T-helper 1 cell treated with Interleukin-12 subunit alpha and Interleukin-12 subunit beta and Interleukin-4 antibody, amounts not matched to agents 30 ng/mL and 1 ng/mL, for 36 hours (primary cell): ENCODE measurements at regions not wholly inside any gene's neighbourhood (a gene's known extent, or its start where the extent isn't known, plus 50 kb on each side); places are given as distances from the start of the nearest gene placed in this dataset.

Source experiments
- intact Hi-C: fragments of 100-400 bp; cut with micrococcal nuclease; formaldehyde crosslinking; loops from one replicate; pipeline ENCODE4 v1.15.1; 2024

DNA sequence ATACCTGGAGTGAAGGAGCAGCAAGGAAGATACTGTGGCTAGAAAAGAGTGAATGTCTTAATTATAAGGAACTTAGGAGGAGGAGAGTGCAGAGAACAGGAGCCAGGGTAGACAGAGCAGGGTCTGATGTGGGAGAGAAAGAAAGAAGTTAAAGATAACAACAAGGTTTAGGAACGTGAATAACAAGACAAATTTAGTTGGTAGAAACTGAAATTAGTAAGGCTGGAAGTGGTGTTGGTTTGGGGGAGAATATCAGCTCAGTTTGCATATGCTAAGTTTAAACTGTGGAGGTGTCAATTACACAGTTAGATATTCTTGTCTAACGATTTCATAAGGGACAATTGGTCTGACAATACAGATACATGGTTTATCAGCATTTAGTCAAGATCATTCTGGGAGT, 1123.7 kb upstream of the PABPC4L start:
- intact Hi-C loops: no loop called here

DNA sequence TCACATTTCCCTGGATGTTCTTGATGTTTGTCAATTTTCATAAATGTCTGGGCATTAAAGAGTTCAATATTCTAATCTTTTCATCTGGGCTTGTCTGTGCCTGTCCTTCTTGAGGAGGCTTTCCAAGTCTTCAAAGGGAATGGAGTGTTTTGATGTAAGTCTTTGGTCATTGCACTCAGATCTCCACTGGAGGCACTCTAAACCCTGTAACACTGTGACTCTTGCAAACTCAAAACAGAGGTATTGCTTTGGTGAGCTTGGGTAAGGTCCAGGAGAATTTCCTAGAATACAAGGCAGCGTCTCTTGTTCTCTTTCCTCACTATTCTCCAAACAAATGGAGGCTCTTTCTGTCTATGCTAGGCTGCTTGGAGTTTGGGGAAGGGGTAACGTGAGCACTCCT, 1118.1 kb upstream of the PABPC4L start:
- intact Hi-C loops: no loop called here

DNA sequence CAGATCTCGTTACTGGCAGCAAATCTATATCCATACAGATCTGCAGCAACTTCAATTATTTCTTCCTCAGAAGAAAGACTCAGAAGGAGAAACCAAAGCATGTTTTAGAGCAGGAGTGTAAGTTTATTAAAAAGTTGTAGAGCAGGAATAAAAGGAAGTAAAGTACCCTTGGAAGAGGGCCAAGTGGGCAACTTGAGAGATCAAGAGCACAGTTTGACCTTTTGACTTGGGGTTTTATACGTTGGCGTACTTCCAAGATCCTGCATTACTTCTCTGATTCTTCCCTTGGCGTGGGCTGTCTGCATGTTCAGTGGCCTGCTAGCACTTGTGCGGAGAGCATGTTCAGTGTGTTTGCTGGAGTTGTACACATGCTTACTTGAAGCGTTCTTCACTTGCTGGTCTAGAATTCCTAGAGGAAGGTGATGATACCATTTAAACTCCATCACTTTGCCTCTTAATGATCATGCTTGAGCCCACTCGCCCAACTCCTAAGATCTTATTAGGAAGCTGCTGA, 1114.7 kb upstream of the PABPC4L start:
- intact Hi-C loops: no loop called here

DNA sequence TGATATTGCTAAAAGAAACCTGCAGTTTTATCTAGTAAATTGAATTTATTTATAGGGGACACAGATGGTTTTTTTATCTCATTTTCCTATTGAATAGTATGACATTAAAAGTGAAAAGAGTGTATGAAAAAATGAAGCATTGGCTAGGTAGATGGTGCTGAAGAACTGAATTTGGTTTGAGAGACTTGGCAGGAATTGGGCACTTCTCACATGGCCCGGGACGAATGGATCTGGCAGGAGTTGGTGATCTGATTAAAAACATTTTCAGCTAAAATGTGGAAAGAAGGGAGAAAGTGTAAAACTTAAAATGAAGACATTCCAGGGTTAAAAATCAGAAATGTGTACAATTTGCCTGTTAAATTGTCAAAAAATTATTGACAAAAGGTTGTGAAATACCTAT, 1088.5 kb upstream of the PABPC4L start:
- intact Hi-C loops: no loop called here

DNA sequence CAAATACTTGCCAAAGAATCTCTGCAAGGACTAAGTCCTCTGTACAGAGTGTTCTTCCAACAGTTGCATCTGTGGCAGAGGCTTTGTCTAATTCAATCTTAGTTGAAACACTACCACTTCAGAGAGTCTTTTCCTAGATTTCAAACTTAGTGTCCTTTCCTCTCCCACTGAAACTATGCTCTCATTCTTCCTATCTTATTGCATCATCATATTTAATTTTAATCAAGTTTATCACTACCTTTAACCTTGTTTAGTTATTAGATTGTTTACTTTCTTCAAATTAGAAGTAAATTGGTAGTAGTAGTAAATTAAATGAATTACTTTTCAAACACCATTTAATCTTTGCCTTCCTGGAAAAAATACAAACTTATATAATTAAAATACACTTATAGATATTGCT, 1082.3 kb upstream of the PABPC4L start:
- intact Hi-C loops: no loop called here

DNA sequence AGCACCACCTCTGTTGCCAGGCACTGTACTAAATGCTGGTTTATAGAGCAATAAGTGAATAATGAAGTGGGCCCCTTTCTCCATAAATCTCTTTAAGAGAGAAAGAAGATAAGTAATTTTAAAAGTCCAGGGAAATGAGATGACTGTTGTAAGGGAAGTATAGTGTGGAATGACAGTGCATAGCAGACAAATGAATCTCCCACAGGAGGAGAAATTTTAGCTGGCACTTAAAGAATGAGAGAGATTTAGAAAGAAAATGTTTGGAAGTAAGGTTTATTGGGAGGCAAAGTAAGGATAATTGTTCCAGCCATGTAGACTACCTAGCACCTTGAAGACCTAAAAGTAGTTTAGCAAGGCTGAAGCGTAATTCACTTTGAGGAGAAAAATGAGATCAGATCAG, 1081.1 kb upstream of the PABPC4L start:
- intact Hi-C loops: no loop called here

DNA sequence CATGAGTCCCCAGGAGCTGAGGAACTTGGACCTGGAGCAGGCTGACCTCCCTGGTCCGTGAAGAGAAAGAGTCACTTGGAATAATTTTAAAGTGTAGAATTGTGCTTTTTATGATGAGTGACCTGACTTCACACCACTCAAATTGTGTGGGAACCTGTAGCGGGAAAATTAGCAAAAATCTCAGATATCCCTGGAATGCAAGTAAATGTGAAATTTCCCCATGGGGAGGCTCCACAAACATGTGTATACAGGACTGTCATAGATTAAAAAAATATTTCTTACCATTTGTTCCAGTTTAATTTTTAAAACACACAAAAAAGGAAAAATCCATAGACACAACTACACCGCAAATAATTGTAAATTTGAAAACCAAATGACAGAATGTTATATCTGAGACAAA, 1079.6 kb upstream of the PABPC4L start:
- intact Hi-C loops: no loop called here

DNA sequence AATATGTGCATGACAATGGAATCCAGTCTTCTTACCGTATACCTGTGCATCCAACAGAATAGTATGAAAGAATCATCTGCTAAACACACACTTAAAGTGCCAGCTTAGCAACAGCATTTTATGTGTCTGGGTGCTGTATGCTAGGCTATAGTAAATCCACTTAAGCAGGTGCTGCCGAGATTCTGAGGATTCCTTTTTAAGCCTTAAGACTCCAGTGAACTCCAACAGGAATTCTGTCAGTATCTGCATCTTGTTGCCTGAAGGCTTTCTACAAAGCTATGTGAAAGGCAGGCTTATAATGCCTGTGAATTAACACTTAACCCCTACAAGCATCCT, 1076.4 kb upstream of the PABPC4L start:
- intact Hi-C loops: no loop called here

DNA sequence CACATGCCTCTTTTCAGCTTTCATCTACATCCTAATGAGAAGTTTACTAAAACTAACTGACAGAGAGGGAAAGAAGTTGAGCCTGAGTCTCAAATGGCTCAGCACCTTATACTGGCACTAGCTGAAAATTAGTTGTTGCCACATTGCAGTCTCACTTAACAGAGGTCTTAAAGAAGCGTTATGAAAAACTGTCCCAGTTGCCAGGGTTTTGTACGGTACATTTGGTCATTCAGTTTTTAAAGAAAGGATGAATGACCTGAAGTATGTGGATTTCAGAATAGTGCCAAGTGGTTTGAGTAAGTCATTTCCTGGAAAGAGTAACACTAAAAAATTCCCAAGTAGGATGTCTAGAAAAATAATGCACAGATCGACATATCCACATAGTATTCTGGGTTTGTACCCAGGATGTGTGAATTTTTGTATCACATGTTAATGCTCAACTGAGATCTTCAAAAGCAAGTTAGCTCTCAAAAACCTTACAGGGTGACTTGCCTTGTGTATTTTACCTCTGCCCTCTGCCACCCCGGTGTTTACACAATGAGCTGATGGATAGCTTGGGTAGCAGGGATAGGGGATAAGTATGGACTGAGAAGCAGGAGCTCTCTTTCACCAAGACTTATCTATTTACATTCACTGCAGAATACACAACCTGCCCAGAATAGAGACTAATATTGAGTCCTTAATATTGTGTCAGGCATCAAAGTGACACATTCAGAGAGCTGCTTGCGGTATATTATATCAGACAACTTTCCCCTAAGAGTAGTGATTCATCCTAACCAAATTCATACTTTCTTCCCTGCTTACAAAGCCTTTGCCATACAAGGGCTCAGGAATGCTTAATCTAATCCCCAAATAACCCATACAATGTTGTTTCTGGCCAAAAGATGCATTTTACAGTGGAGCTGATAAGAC, 1075.7 kb upstream of the PABPC4L start:
- intact Hi-C loops: no loop called here

DNA sequence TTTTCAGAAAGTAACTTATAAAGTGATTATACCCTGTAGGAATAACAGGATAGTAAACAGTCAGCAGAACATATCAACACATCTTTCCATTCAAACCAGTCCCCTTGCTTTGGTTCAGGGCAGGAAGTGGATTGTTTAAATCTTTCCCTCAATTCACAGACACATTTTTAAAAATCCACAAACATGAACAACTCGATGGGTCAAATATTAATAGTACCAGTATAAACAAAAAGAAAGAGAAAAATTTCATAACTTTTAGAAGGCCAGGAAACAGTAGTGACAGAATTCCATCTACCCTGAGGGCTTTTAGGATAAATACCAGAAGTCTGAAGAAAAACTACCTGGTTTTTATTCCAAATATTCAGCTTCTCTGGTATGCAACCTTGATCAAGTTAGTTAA, 1072.8 kb upstream of the PABPC4L start:
- intact Hi-C loops: no loop called here

DNA sequence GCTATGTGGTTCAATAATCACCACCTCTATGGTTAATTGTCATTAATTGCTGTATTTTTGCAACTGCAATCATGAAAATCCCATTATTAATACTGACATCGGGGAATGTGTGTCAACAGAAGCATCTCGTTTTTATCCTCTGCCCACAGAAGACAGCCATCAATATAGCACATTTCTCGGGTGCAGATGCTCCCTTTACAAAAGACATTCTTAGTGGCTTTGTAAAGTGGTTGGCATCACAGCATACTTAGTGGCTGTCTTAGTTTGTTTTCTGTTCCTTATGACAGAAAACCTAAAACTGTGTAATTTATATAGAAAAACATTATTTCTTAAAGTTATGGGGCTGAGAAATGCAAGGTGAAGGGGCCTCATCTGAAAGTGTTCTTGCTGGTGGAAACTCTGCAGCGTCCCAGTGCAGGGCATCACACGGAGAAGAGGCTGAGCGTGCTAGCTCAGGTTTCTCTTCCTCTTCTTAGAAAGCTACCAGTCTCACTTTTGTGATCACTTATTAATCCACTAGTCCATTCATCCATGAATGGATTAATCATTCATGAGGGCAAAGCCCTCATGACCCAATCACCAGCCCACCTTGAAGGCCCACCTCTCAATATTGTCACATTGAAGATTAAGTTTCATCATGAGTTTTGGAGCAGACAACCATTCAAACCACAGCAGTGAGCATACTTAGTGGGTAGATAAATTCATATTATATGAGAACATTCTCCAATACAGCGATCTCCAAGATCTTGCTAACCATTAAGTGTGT, 1067.7 kb upstream of the PABPC4L start:
- intact Hi-C loops: no loop called here

DNA sequence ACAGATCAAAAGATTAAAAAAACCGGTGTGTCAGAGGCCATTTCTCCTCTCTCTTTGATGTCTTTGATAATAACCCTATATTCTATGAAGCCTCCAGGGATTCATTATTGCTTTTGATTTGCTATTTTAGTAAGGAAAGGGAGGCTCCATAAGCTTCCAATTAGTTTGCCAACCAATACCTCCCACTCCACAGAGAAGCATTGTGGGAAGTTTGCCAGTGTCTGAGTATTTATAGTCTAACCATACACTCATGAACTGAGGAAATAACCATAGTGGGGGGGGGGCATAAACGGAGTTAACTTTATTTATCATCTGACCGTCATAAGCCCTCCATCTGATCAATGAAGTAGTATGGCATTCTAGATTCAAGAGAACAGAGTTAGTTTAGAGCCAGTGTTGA, 1066.8 kb upstream of the PABPC4L start:
- intact Hi-C loops: no loop called here

DNA sequence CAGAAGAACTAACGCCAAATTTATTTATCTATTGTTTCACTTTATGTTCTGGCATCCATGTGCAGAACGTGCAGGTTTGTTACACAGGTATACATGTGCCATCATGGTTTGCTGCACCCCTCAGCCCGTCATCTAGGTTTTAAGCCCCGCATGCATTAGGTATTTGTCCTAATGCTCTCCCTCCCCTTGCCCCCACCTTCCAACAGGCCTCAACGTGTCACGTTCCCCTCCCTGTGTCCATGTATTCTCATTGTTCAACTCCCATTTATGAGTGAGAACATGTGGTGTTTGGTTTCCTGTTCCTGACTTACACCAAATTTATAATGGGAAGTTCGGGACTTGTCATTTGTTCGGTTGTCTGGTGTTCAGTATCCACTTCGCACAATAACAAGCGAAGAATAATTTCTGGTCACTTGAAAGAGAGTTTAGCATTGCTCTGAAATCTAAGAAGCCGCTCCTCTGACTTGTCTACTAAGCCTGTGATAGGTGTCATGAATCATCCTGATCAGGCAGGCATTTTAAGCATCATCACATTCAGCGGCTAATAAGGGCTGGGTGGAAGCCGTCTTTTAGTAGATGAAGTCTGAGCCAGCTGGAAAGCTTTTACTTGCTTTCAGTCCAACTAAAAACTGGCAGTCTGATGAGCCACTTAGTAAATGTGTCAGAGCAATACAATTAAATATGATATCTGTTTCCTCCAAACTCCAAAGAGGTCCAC, 1065.7 kb upstream of the PABPC4L start:
- intact Hi-C loops: no loop called here

DNA sequence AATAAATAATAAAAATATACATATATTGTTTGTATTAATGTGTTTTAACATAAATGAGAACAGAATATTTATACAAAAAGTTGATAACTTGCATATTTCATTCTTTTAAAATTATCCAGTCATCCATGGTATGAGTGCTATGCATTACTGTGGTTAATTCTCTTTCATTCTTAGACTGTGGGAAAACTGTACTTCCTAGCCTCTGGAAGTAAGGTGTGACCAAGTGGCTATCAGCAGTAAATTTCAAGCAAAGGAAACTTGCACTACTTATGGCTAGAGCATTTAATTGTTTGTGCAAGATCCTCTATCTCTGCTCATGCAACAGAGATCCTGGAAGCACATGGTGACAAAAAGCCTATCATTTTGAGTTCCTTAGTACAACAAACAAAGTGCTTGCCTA, 1054.5 kb upstream of the PABPC4L start:
- intact Hi-C loops: no loop called here

DNA sequence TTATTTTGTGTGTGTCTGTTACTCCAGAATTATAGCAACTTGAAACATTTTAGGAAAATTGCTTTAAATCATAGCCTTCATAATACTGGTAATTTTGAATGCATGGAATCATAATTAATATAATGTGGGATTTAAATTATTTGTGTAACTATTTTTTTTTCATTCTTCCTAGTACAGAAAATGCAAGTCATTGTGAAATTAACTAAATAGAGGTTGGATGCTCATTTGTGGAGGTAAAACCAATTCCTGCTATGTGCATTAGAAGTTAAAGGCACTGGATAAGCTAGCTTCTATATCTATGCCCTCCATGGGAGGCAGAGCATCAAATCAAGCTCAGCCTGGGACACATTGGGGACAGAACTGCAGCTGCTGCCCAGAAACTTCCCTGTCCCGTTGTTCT, 1048.5 kb upstream of the PABPC4L start:
- intact Hi-C loops: no loop called here

DNA sequence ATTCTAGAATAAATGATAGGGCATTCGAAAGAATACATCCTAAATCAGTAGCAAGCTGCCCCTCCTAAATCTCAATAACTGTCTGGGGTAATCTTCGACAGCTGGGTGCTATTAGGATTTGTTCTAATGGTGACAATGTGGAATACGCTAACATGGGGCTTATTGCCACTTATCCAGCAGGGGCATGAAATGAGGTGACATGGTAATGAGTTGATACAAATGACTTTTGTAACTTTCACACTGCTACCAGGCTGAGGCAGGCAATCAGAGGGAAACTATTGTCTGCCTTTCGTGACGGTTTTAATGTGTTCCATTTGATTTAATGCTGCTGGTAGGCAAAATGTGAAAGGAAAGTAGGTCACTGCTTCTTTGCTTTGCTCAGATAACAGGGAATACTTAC, 1047.4 kb upstream of the PABPC4L start:
- intact Hi-C loops: no loop called here

DNA sequence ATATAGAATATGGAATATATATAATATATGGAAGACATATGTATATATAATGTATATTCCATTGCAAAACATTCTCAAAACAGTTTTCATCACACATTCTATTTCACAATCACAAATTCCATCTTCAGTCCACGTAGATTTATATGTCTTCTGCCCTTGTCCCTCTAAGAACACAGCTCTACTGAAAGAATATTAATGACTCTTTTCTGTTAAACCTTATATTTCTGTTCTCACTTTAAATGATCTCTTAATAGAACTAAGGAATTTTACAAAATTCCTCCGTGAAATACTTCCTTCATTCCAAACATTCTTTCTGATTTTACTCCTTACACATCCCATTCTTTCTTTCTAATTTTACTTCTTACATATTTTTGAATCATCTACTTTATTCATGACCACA, 1043.1 kb upstream of the PABPC4L start:
- intact Hi-C loops: no loop called here

DNA sequence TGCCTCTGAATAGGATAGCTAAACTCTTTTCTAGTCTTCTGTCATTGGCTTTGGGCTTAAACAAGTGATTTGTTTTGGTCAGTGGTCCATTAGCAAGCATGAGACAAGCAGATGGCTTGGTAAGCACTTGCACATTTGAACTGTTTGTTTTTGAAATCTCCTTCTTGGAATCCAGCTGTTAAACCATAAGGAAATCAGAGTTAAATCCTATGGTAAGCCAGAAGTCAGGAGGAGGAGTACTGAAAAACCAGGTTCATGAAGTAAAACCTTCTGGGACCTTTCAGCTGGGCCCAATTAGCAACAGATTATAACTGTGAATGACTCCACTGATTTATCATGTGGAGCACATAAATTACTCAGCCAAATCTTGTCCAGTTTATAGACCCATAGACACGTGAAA, 1042.5 kb upstream of the PABPC4L start:
- intact Hi-C loops: no loop called here

DNA sequence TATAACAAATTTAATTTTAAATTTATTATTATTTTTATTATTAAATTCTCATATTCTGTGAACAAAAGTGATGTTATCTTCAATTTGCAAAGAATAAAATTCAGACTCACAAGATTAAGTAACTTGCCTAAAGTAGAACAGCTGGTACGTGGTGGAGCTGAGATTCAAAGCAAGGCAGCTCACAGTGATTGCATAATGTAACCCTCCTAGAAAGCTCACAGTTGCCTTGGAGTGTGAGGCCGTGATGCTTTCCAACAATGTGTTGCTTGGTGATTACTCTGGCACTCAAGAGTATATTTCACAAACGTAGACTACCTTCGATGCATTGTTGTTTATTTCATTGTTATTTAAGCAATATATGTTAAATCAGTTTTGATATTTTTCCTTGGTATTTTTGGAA, 1039.2 kb upstream of the PABPC4L start:
- intact Hi-C loops: no loop called here

DNA sequence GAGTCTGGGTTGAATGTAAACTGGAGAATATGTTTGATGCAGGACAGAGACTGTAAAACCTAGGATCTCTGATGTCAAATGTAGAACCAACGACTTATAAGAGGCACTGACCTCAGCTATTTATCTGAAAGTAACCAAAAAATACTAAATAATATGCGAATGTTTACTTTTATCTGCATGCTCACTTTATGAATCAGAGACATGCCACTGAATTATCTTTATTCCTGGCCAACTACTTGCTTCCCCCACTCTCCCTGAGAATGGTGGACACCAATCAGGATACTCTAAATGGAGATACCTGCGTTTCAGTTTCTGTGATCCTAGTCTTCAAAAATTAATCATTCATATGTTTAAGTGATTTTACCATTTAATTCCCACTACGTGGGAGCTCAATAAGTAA, 1038.4 kb upstream of the PABPC4L start:
- intact Hi-C loops: no loop called here

DNA sequence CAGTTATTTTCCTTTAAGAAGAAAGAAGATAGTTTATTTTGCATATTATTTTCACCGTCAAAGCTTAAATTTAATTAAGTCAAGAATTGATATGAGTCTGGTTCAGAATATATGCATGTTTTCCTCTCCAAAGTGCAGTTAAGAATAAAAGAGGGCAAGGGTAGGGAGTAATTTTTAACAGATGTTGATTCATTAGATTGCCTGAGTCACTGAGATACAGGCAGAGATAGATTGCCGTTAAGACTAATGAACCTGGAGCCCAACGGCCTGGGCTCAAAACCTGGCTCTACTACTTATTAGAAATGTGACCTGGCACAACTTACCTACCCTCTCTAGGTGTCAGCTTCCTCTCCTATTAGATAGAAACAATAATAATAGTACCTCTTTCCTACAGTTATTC, 1037.4 kb upstream of the PABPC4L start:
- intact Hi-C loops: no loop called here

DNA sequence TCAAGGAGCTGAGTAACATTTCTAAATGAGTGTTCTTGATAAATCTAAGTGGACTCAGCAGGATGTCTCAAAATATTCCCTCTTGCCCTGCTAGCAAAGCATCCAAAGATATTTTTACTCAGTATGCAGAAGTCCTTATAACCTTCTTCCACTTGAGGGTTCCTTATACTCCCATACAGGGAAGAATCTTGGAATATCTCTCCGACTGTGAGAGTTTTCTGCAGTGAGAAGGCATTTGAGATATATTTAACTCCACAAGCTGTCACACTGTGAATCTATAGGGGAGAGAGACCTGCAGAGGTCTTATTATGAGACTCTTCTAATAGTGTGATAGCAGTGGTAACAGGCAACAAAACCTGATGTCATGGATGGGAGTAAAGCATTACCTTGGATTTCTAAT, 1034.5 kb upstream of the PABPC4L start:
- intact Hi-C loops: no loop called here
